ENCODE measurements at regions not wholly inside any gene's neighbourhood (a gene's known extent, or its start where the extent isn't known, plus 50 kb on each side); places are given as distances from the start of the nearest gene placed in this dataset.

- DNase-seq: no peak
Measured at GRCh38 chr11:88448131-88448670, 110.7 kb upstream of the CTSC start.

DNA sequence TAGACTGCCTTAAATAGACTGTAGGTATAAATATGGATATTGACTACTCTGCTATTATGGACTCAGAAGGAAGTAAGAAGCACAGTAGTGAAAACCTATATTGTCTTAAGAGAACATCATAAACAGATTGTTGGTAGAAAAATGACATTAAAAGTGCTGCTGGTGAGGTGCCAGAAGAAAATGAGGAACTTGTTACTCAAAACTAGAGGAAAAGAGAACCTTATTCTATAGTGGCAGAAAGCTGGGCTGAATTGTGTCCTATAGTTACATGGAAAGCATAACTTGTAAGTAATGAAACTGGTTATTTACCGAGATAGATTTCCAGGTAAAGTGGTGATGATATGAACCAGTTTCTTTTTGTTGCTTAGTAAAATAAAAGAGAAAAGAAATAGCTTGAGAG is 109.7 kb upstream of the CTSC start:
- no peak for DNase-seq

- DNase-seq: no peak
Measured at GRCh38 chr11:88439356-88439755, 101.8 kb upstream of the CTSC start.

DNA sequence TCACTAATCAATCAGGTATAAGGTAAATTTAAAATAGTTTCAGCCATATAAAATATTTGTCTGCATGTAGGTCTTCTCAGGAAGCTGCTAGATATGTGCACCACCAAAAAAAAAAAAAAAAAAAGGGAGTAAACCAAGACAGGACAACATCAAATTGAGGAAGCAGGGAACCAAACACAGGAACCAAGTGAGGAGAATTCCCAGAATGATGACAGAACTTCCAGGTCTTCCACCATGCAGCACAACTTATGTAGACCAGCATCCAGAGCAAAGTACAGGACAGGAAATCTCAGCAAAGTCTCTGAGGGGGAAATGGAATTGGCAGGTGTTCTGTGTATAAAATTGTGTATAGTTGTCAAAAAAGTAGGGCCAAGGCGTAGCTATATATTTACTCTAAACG is 101.2 kb upstream of the CTSC start:
- no peak for DNase-seq

DNA sequence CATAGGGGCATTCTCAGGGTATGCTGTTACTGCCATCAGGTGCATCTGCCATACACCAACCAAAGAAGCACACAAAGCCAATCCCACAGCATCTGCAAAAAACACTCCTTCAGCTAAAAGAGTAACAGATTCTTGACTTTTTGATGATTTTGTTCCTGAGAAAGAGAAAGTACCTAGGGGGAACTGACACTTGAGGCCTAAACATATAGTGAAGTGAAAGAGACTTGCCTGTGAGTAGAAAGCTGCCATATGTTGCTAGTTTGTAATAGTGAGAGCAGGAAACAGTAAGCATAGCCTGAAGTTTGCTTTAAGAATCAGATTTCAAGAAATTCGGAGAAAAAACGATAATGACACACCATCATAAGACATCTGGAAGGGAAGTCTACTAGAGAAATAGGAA is 97.9 kb upstream of the CTSC start:
- no peak for DNase-seq

DNA sequence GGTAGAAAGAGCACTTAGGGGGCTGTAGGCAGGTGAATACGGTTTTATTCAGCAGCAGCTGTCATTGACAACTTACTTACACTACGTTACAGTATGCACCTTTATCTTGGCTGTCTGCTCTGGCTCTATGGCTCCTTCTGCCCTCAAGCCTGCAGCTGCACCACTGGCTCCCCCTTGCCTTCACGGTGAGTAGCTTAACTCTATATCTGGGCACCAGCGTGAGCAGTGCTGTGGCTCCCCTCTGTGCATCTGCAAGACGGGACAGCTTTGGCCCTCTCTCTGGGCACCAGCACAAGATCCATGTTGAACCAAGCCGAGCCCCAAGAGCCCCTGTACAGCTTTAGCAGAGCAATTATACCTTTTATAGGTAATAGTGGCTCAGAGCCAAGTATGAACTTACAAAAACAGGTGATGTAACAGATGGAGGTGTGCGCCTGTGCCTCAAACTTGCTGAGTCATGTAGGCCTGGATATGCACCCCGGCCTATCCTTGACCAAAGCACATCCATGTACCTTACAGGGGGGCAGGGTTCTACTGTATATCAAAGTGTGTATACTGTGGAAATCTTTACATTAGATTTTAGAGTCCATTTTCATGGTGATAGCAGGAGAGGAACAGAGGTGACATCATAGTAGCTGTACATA is 96.9 kb upstream of the CTSC start:
- no peak for DNase-seq

- no peak for DNase-seq
Measured at GRCh38 chr11:88433536-88434230, 96.1 kb upstream of the CTSC start.

- no peak for DNase-seq
Measured at GRCh38 chr11:88431675-88432341, 94.3 kb upstream of the CTSC start.

DNA sequence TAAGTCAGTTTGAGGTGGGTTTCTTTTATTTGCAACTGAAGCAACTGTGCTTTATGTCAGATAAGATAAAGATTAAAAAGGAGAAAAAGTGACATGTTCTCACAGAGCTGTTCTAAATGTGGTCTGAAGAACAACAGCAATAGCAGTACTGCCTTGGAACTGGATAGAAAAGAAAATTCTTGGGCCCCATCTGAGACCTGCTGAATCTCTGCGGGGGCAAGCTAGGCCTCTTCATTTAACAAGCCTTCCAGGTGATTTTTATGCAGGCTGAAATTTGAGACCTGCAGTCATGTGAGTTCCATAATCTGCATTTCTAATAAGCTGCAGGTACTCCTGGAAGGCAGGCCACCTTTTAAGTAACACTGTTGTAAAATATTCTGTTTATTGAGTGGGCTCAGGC is 91.4 kb upstream of the CTSC start:
- no peak for DNase-seq

DNA sequence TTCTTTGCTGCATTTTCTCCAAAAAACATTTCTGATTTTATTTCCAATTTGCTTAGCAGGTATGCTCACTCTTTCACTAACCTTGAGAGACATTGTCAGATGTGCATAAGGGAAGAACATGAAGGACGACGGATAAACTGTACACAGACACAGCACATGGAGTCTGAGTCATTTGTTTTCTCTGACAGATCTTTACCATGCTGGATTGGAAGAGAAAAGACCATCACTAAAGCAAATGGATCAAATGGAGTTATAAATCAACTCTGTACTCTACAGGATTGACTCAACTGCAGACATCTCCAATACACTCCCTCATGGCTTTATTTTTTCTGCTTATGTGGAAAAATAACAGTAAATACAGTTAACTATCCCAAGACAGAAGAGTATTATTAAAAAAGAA is 90.2 kb upstream of the CTSC start:
- DNase-seq: no peak

- no peak for DNase-seq
Measured at GRCh38 chr11:88424881-88425280, 87.3 kb upstream of the CTSC start.

DNA sequence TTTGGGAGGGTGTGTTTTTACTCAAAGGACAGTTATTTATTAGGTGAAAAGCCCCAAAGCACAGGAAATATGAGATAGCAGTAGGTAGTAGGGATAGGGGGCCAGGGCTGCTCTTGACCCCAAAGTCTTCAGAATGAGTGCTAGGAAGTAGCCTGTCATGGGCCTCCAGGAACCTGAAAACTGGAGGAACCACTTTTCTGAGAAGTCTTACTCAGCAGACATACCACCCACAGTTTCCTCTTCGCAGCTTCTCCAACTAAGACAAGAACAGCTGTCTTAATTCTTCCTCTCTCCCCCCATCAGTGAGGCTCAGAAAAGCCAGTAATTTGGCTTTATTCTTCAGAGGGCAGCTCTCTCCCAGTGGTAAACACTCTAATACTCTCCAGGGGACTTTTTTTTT is 84.0 kb upstream of the CTSC start:
- DNase-seq: no peak

- DNase-seq: no peak
Measured at GRCh38 chr11:88420165-88420791, 82.7 kb upstream of the CTSC start.

GRCh38 chr11:88418508-88418907 is 81.0 kb upstream of the CTSC start:
- DNase-seq: no peak

DNA sequence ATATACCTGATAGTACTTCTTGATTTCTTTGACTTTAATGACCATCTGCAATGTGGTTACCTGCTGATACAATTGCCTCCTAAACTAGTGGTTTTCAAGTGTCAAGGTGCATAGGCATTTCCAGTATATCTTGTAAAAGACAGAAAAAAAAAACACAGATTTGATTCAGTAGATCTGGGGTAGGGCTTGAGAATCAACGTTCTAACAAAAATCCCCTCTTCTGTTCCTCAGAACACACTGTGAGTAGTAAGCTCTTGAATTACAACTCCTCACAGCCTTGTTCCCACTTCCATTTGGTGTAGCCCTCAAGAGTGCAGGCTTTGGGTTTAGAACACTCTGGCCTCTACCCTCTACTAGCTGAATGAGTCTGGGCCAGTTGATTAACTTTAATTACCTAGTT is 78.0 kb upstream of the CTSC start:
- DNase-seq: no peak

DNA sequence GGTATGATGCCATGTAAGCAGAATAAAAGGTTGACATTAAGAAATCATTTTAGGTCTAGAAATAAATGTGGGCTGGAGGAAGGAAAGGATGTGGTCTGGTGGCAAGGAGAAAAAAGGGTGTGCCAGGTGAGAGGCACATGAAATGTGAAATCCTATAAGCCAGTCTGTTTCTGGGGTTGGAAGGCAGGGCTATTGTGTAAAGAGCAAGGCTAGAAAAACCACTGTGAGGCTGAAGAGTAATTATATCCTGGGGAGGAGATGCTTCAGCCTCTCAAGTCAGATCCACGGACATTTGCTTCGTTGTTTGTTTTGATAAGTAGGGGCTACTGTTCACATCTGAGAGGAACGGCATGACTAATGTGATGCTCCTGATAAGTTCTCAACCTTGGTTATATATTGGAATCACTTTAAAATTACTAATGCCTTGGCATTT is 77.5 kb upstream of the CTSC start:
- no peak for DNase-seq

DNA sequence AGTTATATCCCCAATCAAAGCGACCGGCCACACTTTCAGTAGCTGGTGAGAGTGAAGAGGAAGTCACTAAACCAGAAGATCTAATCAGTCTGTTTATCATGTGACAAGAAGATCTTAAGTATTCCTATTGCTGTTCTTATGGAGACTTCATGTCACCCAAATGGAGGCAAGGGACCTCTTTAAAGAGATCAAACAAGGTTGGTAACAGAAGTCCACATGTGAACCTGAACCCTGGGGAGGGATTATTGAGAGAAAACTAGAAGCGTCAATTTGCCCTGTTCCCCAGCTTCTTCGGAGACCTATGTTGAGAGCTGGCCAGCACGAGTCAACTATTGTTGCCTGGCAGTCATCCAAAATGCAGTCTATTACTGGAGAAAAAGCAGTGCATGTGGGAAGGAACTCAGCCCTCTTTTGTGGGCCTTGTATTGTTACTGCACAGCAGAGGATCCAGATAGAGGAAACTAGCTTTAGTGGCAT is 76.9 kb upstream of the CTSC start:
- peak; percentile 42 for DNase-seq

- DNase-seq: no peak
Measured at GRCh38 chr11:88411265-88411664, 73.7 kb upstream of the CTSC start.

GRCh38 chr11:88410656-88411055 is 73.1 kb upstream of the CTSC start:
- no peak for DNase-seq

GRCh38 chr11:88410056-88410455 is 72.5 kb upstream of the CTSC start:
- DNase-seq: no peak

- DNase-seq: no peak
Measured at GRCh38 chr11:88406876-88407275, 69.3 kb upstream of the CTSC start.

- no peak for DNase-seq
Measured at GRCh38 chr11:88405853-88406252, 68.3 kb upstream of the CTSC start.

DNA sequence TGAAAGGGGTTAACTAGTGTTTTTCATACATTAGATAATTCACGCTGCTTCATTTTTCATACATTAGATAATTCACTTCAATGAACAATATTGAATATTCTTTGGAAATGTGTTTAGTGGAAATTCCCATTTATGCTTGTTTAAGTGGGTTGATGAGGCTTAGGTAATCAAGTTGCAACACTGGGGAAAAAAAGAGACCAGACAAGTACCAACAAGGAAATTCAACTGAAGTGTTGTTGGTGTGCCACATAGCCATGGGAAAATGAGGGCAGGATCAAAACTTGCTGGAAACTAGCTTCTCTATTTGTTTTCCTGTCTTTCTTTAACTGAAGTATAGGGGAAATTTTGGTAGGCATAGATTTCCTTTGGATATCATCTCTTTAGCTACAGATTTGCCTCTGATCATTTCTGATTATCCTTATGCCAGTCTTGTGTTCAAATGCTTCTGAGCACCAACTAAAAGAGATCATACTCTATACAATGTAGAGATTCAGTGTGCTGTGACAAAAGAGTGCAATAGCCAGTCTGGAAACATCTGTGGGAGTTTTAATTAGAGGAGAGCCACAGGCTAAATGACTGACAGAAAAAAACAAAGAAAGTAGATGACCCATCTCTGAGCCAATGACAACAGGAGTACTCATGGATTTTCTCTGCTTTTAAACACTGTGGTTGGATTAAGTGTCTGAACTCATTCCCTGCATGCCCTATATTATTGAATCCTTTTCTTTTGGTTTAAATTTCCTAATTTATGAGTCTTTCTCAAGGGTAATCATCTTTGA is 67.6 kb upstream of the CTSC start:
- DNase-seq: no peak
